ENCODE measurements at regions not wholly inside any gene's neighbourhood (a gene's known extent, or its start where the extent isn't known, plus 50 kb on each side); places are given as distances from the start of the nearest gene placed in this dataset.

- TF ChIP-seq, protein P1, sequence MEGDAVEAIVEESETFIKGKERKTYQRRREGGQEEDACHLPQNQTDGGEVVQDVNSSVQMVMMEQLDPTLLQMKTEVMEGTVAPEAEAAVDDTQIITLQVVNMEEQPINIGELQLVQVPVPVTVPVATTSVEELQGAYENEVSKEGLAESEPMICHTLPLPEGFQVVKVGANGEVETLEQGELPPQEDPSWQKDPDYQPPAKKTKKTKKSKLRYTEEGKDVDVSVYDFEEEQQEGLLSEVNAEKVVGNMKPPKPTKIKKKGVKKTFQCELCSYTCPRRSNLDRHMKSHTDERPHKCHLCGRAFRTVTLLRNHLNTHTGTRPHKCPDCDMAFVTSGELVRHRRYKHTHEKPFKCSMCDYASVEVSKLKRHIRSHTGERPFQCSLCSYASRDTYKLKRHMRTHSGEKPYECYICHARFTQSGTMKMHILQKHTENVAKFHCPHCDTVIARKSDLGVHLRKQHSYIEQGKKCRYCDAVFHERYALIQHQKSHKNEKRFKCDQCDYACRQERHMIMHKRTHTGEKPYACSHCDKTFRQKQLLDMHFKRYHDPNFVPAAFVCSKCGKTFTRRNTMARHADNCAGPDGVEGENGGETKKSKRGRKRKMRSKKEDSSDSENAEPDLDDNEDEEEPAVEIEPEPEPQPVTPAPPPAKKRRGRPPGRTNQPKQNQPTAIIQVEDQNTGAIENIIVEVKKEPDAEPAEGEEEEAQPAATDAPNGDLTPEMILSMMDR (optimal IDR thresholded peaks at IDR 0.05 in 1 of 3, IDR thresholded peaks at IDR 0.05 in 1 of 3, conservative IDR thresholded peaks at IDR 0.05 in 1 of 3; ENCODE audit: extremely low read depth in 1 of 3, insufficient read depth in 2 of 3, low read length in 3 of 3): no peak
- no peak for TF ChIP-seq EZH2 (IDR thresholded peaks at IDR 0.05; ENCODE audit: low read length)
Measured at GRCh38 chr16:73213732-73214455, 166.0 kb upstream of the ZFHX3 start.

Data from keratinocyte (primary cell).